ENCODE measurements at regions not wholly inside any gene's neighbourhood (a gene's known extent, or its start where the extent isn't known, plus 50 kb on each side); places are given as distances from the start of the nearest gene placed in this dataset.

GRCh38 chr20:41991412-41991811, 373.2 kb upstream of the CHD6 start:
- TF ChIP-seq SMC3 (IDR thresholded peaks at IDR 0.05; ENCODE audit: low read length) = no peak
- TF ChIP-seq ZNF337 (CRISPR knock-in tag; IDR thresholded peaks at IDR 0.05; ENCODE audit: borderline replicate concordance, low read depth) = no peak
- TF ChIP-seq CBFB (CRISPR knock-in tag; IDR thresholded peaks at IDR 0.05) = no peak
- no peak for TF ChIP-seq ZNF414 (CRISPR knock-in tag; IDR thresholded peaks at IDR 0.05)
